Naive thymus-derived CD4-positive, alpha-beta T cell (primary cell): ENCODE measurements at regions not wholly inside any gene's neighbourhood (a gene's known extent, or its start where the extent isn't known, plus 50 kb on each side); places are given as distances from the start of the nearest gene placed in this dataset.

Experiments
- ATAC-seq: fragments of 150-1000 bp; cut with Tn5 transposase; 2 replicates; pipeline ENCODE4 v1.10.0; 2021; ENCODE audit warnings: mild to moderate bottlenecking, moderate library complexity
- CTCF ChIA-PET: fragments of 350-600 bp; sonication (Branson Sonifier 250); formaldehyde crosslinking; loops from one replicate; lab custom pipeline; 2021; ENCODE audit warnings: antibody characterized with exemption; lab: Charles Lee
- POLR2A ChIA-PET: fragments of 350-600 bp; sonication (Branson Sonifier 250); formaldehyde crosslinking; loops from one replicate; lab custom pipeline; 2021; ENCODE audit warnings: antibody characterized with exemption, inconsistent platforms; lab: Charles Lee
- DNase-seq, 9 donors: peaks; one replicate each; pipeline versions ENCODE4 v3.0.0 to v3.0.0-alpha.2; 2020 to 2022; ENCODE audit warnings: mixed read lengths in 1 of 9
- H3K27ac ChIP-seq: one replicate; pipeline ENCODE4 v1.7.0; 2013; ENCODE audit warnings: mild to moderate bottlenecking, low read depth, low read length, moderate library complexity
- H3K27me3 ChIP-seq, 2 donors: one replicate each; pipeline ENCODE4 v1.7.0; 2013; ENCODE audit warnings: low read length in 2 of 2, mild to moderate bottlenecking in 2 of 2, moderate library complexity in 2 of 2; ENCODE audit not compliant: control insufficient read depth in 2 of 2, insufficient read depth in 2 of 2
- H3K36me3 ChIP-seq, 3 experiments: 1 replicate in 2 of 3; 2 replicates in 1 of 3; pipeline ENCODE4 v1.7.0; 2013; ENCODE audit warnings: low read length in 3 of 3, mild to moderate bottlenecking in 3 of 3, moderate library complexity in 1 of 3; ENCODE audit not compliant: insufficient read depth in 3 of 3, control insufficient read depth in 2 of 3
- H3K4me1 ChIP-seq, 2 donors: one replicate each; pipeline ENCODE4 v1.7.0; 2013; ENCODE audit warnings: low read length in 2 of 2, mild to moderate bottlenecking in 2 of 2, moderate library complexity in 1 of 2; ENCODE audit not compliant: control insufficient read depth in 2 of 2, insufficient read depth in 2 of 2
- H3K4me3 ChIP-seq: 2 replicates; pipeline ENCODE4 v1.7.0; 2013; ENCODE audit warnings: mild to moderate bottlenecking, low read length
- H3K9me3 ChIP-seq, 3 experiments: 1 replicate in 2 of 3; 2 replicates in 1 of 3; pipeline ENCODE4 v1.7.0; 2013; ENCODE audit warnings: low read length in 3 of 3; ENCODE audit not compliant: control insufficient read depth in 2 of 3
- H3K27ac Mint-ChIP-seq, 9 donors: one replicate each; pipeline ENCODE4 v1.8.0; 2020 to 2022; ENCODE audit warnings: mixed read lengths in 9 of 9, mild to moderate bottlenecking in 8 of 9, moderate library complexity in 5 of 9, inconsistent platforms in 2 of 9
- H3K27me3 Mint-ChIP-seq, 5 donors: one replicate each; pipeline ENCODE4 v1.8.0; 2021 to 2022; ENCODE audit warnings: mixed read lengths in 5 of 5, mild to moderate bottlenecking in 1 of 5
- H3K36me3 Mint-ChIP-seq, 5 donors: one replicate each; pipeline ENCODE4 v1.8.0; 2020 to 2022; ENCODE audit warnings: mixed read lengths in 5 of 5, mild to moderate bottlenecking in 3 of 5, inconsistent platforms in 1 of 5
- H3K4me1 Mint-ChIP-seq, 7 donors: one replicate each; pipeline ENCODE4 v1.8.0; 2020 to 2022; ENCODE audit warnings: mixed read lengths in 7 of 7, mild to moderate bottlenecking in 3 of 7, inconsistent platforms in 1 of 7
- H3K4me3 Mint-ChIP-seq, 10 donors: one replicate each; pipeline ENCODE4 v1.8.0; 2020 to 2022; ENCODE audit warnings: mild to moderate bottlenecking in 10 of 10, mixed read lengths in 10 of 10, moderate library complexity in 6 of 10, inconsistent platforms in 2 of 10
- H3K9me3 Mint-ChIP-seq, 11 donors: one replicate each; pipeline ENCODE4 v1.8.0; 2020 to 2022; ENCODE audit warnings: mixed read lengths in 11 of 11, mild to moderate bottlenecking in 4 of 11, inconsistent platforms in 1 of 11, moderate library complexity in 1 of 11
- intact Hi-C, 2 donors: fragments of 100-400 bp; cut with micrococcal nuclease; formaldehyde crosslinking; loops; one replicate each; pipeline ENCODE4 v1.15.1; 2023

DNA sequence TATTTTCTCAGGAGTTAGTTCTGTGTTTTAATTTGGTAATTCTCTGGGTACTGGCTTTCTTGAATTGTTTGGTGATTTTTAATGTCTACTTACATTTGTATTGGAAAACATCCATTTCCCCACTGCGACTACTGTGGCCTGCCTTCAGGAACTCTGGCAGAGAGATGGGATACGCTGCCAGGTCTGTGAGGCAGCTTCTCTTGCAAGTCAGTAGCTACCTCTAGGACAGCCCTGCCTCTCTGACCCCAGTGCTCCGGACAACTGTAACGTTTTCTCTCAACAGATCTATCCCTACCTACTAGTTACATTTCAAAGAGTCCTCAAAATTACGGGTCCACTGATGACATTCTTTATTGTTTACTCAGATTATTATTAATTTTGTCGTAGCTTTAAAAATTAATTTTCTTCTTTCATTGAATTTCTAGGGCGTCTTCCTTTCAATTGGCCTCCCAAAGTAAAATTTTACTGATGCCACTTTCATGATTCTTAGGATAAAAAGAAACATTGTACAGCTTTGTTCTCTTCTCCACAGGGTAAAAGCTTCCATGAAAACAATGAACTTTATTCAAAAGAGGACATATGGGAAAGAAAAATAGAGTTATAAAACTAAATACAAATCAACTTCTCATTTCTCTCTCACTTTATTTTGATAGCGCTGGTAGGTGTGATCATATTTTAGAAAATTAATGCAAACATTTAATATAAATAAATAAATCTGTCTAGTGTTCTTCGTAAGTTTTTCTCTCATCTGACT lies 123.2 kb upstream of the GOLGA8J start:
- Mint-ChIP-seq H3K36me3 (no peaks in the 10 kb centered on the region), H3K27ac (no peak overlapping the region), H3K27me3 (peaks cover 10 to 47% (median 43%) of the 10 kb centered on the region in 5 donors), H3K4me3 (no peak overlapping the region), H3K4me1 (no peaks in the 10 kb centered on the region), H3K9me3 (peaks cover 0 to 3% (median 0%) of the 10 kb centered on the region in 11 donors)
- ChIA-PET CTCF (no interaction called here), POLR2A (no interaction called here)
- intact Hi-C loops, result no loop called here
- H3K36me3 ChIP-seq, result no peaks in the 10 kb centered on the region
- H3K27me3 ChIP-seq, result no peaks in the 10 kb centered on the region
- H3K4me1 ChIP-seq, result no peaks in the 10 kb centered on the region
- H3K4me3 ChIP-seq, result no peak overlapping the region
- DNase-seq (no peak), ATAC-seq (no peak)
- no peak overlapping the region for H3K27ac ChIP-seq
- H3K9me3 ChIP-seq, result no peaks in the 10 kb centered on the region

DNA sequence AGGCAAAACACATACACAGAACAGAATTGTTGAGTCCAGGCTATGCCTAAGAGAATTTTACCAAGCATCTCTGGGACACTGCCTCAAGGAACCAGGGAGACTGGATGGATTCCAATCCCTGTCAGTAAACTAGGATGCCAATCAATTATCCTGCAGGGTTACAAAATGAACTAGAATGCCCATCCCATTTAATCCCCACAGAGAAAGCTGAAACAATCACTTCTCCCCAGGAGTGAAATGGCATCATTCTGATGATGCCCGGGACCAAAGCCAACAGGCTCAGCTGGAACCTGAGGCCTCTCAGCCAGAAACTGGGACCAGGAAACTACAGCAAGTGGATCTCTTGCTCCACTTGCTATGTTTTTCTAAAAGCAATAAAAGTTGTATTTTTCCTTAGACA lies 130.0 kb upstream of the TJP1 start:
- no peak overlapping the region for H3K27ac Mint-ChIP-seq
- intact Hi-C loops, result no loop called here
- Histone ChIP-seq H3K9me3 (no peaks in the 10 kb centered on the region), H3K27me3 (no peaks in the 10 kb centered on the region), H3K4me1 (no peaks in the 10 kb centered on the region), H3K36me3 (no peaks in the 10 kb centered on the region), H3K4me3 (no peak overlapping the region), H3K27ac (no peak overlapping the region)
- peaks cover 0 to 4% (median 0%) of the 10 kb centered on the region in 11 donors for H3K9me3 Mint-ChIP-seq
- peaks cover 0 to 7% (median 4%) of the 10 kb centered on the region in 5 donors for H3K27me3 Mint-ChIP-seq
- H3K4me1 Mint-ChIP-seq, result peaks cover 0 to 1% (median 0%) of the 10 kb centered on the region in 7 donors
- no peak overlapping the region for H3K4me3 Mint-ChIP-seq
- ATAC-seq, result no peak
- ChIA-PET CTCF (no interaction called here), POLR2A (no interaction called here)
- H3K36me3 Mint-ChIP-seq, result no peaks in the 10 kb centered on the region
- DNase-seq, result no peak

GRCh38 chr15:29945943-29946596 lies 123.8 kb upstream of the TJP1 start:
- no peaks in the 10 kb centered on the region for H3K36me3 ChIP-seq
- H3K9me3 ChIP-seq, result no peaks in the 10 kb centered on the region
- ChIA-PET POLR2A (no interaction called here), CTCF (no interaction called here)
- H3K27ac ChIP-seq, result no peak overlapping the region
- H3K9me3 Mint-ChIP-seq, result peaks cover 0 to 4% (median 0%) of the 10 kb centered on the region in 11 donors
- no peak overlapping the region for H3K27ac Mint-ChIP-seq
- H3K4me1 Mint-ChIP-seq, result no peaks in the 10 kb centered on the region
- no peak for ATAC-seq
- H3K27me3 Mint-ChIP-seq, result peaks cover 0 to 20% (median 5%) of the 10 kb centered on the region in 5 donors
- H3K36me3 Mint-ChIP-seq, result no peaks in the 10 kb centered on the region
- H3K4me3 ChIP-seq, result no peak overlapping the region
- intact Hi-C loops, result no loop called here
- H3K27me3 ChIP-seq, result no peaks in the 10 kb centered on the region
- H3K4me3 Mint-ChIP-seq, result no peak overlapping the region
- H3K4me1 ChIP-seq, result no peaks in the 10 kb centered on the region
- no peak for DNase-seq

GRCh38 chr15:29944925-29945324 lies 122.7 kb upstream of the TJP1 start:
- Mint-ChIP-seq H3K4me1 (no peaks in the 10 kb centered on the region), H3K27me3 (peaks cover 0 to 26% (median 5%) of the 10 kb centered on the region in 5 donors), H3K36me3 (no peaks in the 10 kb centered on the region), H3K27ac (no peak overlapping the region), H3K9me3 (peaks cover 0 to 2% (median 0%) of the 10 kb centered on the region in 11 donors), H3K4me3 (no peak overlapping the region)
- ATAC-seq (no peak), DNase-seq (no peak)
- H3K9me3 ChIP-seq, result no peaks in the 10 kb centered on the region
- H3K36me3 ChIP-seq, result no peaks in the 10 kb centered on the region
- CTCF ChIA-PET, result no interaction called here
- intact Hi-C loops, result no loop called here
- no peaks in the 10 kb centered on the region for H3K27me3 ChIP-seq
- no peak overlapping the region for H3K27ac ChIP-seq
- no peak overlapping the region for H3K4me3 ChIP-seq
- no peaks in the 10 kb centered on the region for H3K4me1 ChIP-seq
- POLR2A ChIA-PET, result no interaction called here

DNA sequence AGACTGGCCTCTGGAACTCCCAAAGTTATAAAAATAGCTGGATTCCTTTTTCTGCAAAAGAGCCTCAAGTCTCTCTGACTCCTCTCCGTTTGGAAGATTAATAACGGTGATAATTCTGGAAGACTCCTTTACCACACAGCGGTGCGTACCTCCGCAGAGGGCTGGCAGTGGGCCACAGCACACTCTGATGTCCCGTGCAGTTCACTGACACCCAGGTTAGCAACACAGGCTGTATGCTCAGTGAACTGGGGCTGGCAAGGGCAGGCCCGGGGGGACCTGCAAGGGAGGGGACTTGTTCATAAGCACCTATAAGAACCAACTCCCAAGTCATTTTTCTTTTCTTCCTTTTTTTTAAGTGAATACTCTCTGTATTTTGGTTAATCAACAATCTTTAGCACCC lies 120.3 kb upstream of the TJP1 start:
- no peak for ATAC-seq
- no peaks in the 10 kb centered on the region for H3K9me3 Mint-ChIP-seq
- DNase-seq, result no peak
- POLR2A ChIA-PET, result no interaction called here
- no peaks in the 10 kb centered on the region for H3K36me3 Mint-ChIP-seq
- Histone ChIP-seq H3K4me3 (no peak overlapping the region), H3K36me3 (no peaks in the 10 kb centered on the region), H3K9me3 (no peaks in the 10 kb centered on the region), H3K27me3 (no peaks in the 10 kb centered on the region), H3K4me1 (no peaks in the 10 kb centered on the region), H3K27ac (no peak overlapping the region)
- no peaks in the 10 kb centered on the region for H3K4me1 Mint-ChIP-seq
- CTCF ChIA-PET, result no interaction called here
- intact Hi-C loops, result no loop called here
- H3K27ac Mint-ChIP-seq, result no peak overlapping the region
- H3K27me3 Mint-ChIP-seq, result peaks cover 2 to 26% (median 7%) of the 10 kb centered on the region in 5 donors
- H3K4me3 Mint-ChIP-seq, result no peak overlapping the region

DNA sequence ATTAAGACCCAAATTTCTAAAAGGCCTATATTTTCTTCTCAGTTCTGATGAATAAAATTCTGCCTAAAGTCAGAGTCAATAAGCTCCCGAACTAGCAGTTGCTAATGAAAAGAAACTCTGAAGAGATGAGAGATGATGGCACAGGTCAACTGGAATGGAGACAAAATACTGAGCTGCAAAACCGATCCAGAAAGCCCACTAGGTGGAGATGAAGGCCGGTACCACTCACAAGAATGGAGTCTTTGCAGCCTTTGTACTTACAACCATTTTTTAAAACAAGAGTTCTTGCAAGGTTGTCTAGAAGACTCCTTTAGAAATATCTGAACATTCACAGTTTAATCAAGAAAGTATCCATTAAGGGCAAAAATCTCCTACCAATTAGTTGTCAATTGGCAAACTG lies 119.9 kb upstream of the TJP1 start:
- H3K27me3 ChIP-seq, result no peaks in the 10 kb centered on the region
- intact Hi-C loops, result no loop called here
- H3K27me3 Mint-ChIP-seq, result peaks cover 2 to 26% (median 7%) of the 10 kb centered on the region in 5 donors
- no peaks in the 10 kb centered on the region for H3K9me3 ChIP-seq
- H3K9me3 Mint-ChIP-seq, result no peaks in the 10 kb centered on the region
- H3K4me3 ChIP-seq, result no peak overlapping the region
- no peak overlapping the region for H3K4me3 Mint-ChIP-seq
- no peaks in the 10 kb centered on the region for H3K4me1 ChIP-seq
- ATAC-seq, result no peak
- ChIA-PET POLR2A (no interaction called here), CTCF (no interaction called here)
- H3K4me1 Mint-ChIP-seq, result no peaks in the 10 kb centered on the region
- H3K27ac ChIP-seq, result no peak overlapping the region
- no peaks in the 10 kb centered on the region for H3K36me3 Mint-ChIP-seq
- no peak overlapping the region for H3K27ac Mint-ChIP-seq
- DNase-seq, result no peak
- H3K36me3 ChIP-seq, result no peaks in the 10 kb centered on the region

GRCh38 chr15:29939404-29939803 lies 117.1 kb upstream of the TJP1 start:
- H3K4me3 Mint-ChIP-seq, result no peak overlapping the region

More at GRCh38 chr15:29939404-29939803, 117.1 kb upstream of the TJP1 start:
- Mint-ChIP-seq H3K27ac (no peak overlapping the region), H3K9me3 (no peaks in the 10 kb centered on the region), H3K36me3 (no peaks in the 10 kb centered on the region), H3K4me1 (no peaks in the 10 kb centered on the region), H3K27me3 (peaks cover 0 to 25% (median 21%) of the 10 kb centered on the region in 5 donors)
- no peaks in the 10 kb centered on the region for H3K27me3 ChIP-seq
- ATAC-seq, result no peak
- no peaks in the 10 kb centered on the region for H3K4me1 ChIP-seq
- CTCF ChIA-PET, result no interaction called here
- no peak overlapping the region for H3K27ac ChIP-seq
- no peak overlapping the region for H3K4me3 ChIP-seq
- H3K36me3 ChIP-seq, result no peaks in the 10 kb centered on the region
- H3K9me3 ChIP-seq, result no peaks in the 10 kb centered on the region
- DNase-seq, result no peak
- POLR2A ChIA-PET, result no interaction called here
- intact Hi-C loops, result no loop called here
